GM12878 (cell line): ENCODE measurements at regions not wholly inside any gene's neighbourhood (a gene's known extent, or its start where the extent isn't known, plus 50 kb on each side); places are given as distances from the start of the nearest gene placed in this dataset.

Source experiments
- ATAC-seq: fragments of 200-7000 bp; cut with Tn5 transposase; 3 replicates; pipeline ENCODE4 v1.9.1; 2020; ENCODE audit warnings: mild to moderate bottlenecking, moderate library complexity
- BruUV-seq: library from RNA; stranded (reverse); fragments of 400-500 nt; replicated peaks from 2 replicates; lab custom pipeline; 2021; lab: Mats Ljungman, UMichigan
- CTCF ChIA-PET: fragments of 300-600 bp; sonication (Branson Sonifier 250); formaldehyde crosslinking; extraction: SDS; loops from one replicate; lab custom pipeline; 2021; ENCODE audit warnings: inconsistent platforms; lab: Yijun Ruan, JAX
- POLR2A ChIA-PET: fragments of 350-600 bp; formaldehyde crosslinking; extraction: SDS; loops from one replicate; lab custom pipeline; 2021; ENCODE audit warnings: inconsistent platforms; lab: Charles Lee
- RAD21 ChIA-PET: fragments of 300-600 bp; sonication (Branson Sonifier 250); formaldehyde crosslinking; loops from one replicate; lab custom pipeline; 2023; ENCODE audit warnings: antibody characterized with exemption; ENCODE audit not compliant: unreplicated experiment; lab: Charles Lee
- SMC1A ChIA-PET: fragments of 300-600 bp; sonication (Branson Sonifier 250); formaldehyde crosslinking; loops from one replicate; lab custom pipeline; 2023; ENCODE audit not compliant: unreplicated experiment, uncharacterized antibody; lab: Charles Lee
- DNase-seq: peaks from one replicate; pipeline ENCODE4 v3.0.0-alpha.2; 2011; ENCODE audit warnings: low read depth, low spot score
- FAIRE-seq: peaks from 3 replicates; lab custom pipeline; 2011; peaks lifted over from hg19 to GRCh38; lab: Jason Lieb, UNC
- H2AFZ ChIP-seq: 2 replicates; pipeline ENCODE4 v1.6.0; 2011; ENCODE audit warnings: low read depth, low read length, control low read depth; ENCODE audit not compliant: control insufficient read depth
- H3K27ac ChIP-seq: 2 replicates; pipeline ENCODE4 v1.5.1; 2011; ENCODE audit warnings: control low read depth; ENCODE audit not compliant: control insufficient read depth, insufficient read depth
- H3K27me3 ChIP-seq, 2 experiments: replicated peaks in 1 of 2; 2 replicates each; pipeline versions ENCODE4 v1.6.0 to v1.6.1; 2011; ENCODE audit warnings: low read length in 1 of 2; ENCODE audit not compliant: control insufficient read depth in 2 of 2, insufficient read depth in 2 of 2
- H3K36me3 ChIP-seq, 2 experiments: 2 replicates each; pipeline ENCODE4 v1.5.1; 2011; ENCODE audit warnings: low read length in 1 of 2; ENCODE audit not compliant: control insufficient read depth in 2 of 2, insufficient read depth in 2 of 2
- H3K4me1 ChIP-seq: 2 replicates; pipeline ENCODE4 v1.6.1; 2011; ENCODE audit warnings: mild to moderate bottlenecking, low read length, moderate library complexity, mixed read lengths; ENCODE audit not compliant: control insufficient read depth, insufficient read depth
- H3K4me2 ChIP-seq: 2 replicates; pipeline ENCODE4 v1.6.0; 2011; ENCODE audit warnings: control low read depth; ENCODE audit not compliant: control insufficient read depth, insufficient read depth
- H3K4me3 ChIP-seq: fragments of 200-600 bp; sonication (generic); 2 replicates; pipeline ENCODE4 v1.5.1; 2016
- H3K79me2 ChIP-seq: 2 replicates; pipeline ENCODE4 v1.6.0; 2011; ENCODE audit warnings: low read length; ENCODE audit not compliant: control insufficient read depth, insufficient read depth
- H3K9ac ChIP-seq: 2 replicates; pipeline ENCODE4 v1.8.0; 2011; ENCODE audit warnings: low read length, control low read depth, mixed read lengths; ENCODE audit not compliant: control insufficient read depth, insufficient read depth
- H3K9me3 ChIP-seq: replicated peaks from 3 replicates; pipeline ENCODE4 v1.5.1; 2011; ENCODE audit warnings: mild to moderate bottlenecking, low read length; ENCODE audit not compliant: control insufficient read depth, insufficient read depth
- H4K20me1 ChIP-seq: 2 replicates; pipeline ENCODE4 v1.6.0; 2011; ENCODE audit not compliant: control insufficient read depth, insufficient read depth
- EZH2 ChIP-seq: IDR thresholded peaks from 2 replicates; pipeline ENCODE4 v1.6.1; 2012; ENCODE audit warnings: low read depth, mild to moderate bottlenecking, control low read depth, inconsistent platforms, low read length, borderline replicate concordance; ENCODE audit not compliant: control insufficient read depth
- FOXM1 ChIP-seq: IDR thresholded peaks from 2 replicates; pipeline ENCODE4 v1.6.1; 2012; ENCODE audit warnings: low read depth, mild to moderate bottlenecking, inconsistent platforms, low read length, moderate library complexity
- MEF2B ChIP-seq: fragments of 450-650 bp; IDR thresholded peaks from 2 replicates; pipeline ENCODE4 v1.6.1; 2018; ENCODE audit warnings: mild to moderate bottlenecking, moderate library complexity; ENCODE audit not compliant: partially characterized antibody, poor library complexity, severe bottlenecking
- PAX5 ChIP-seq: IDR thresholded peaks from 2 replicates; pipeline ENCODE4 v1.6.1; 2011; ENCODE audit warnings: low read depth, low read length, borderline replicate concordance
- SPI1 ChIP-seq: IDR thresholded peaks from 2 replicates; pipeline ENCODE4 v1.6.1; 2011; ENCODE audit warnings: low read depth, mild to moderate bottlenecking, low read length, moderate library complexity, borderline replicate concordance; ENCODE audit not compliant: insufficient read depth
- SREBF1 ChIP-seq: IDR thresholded peaks from 2 replicates; pipeline ENCODE4 v1.6.1; 2012; ENCODE audit warnings: mild to moderate bottlenecking, low read length
- WRNIP1 ChIP-seq: IDR thresholded peaks from 2 replicates; pipeline ENCODE4 v1.6.1; 2011; ENCODE audit warnings: low read depth, low read length, improper control_type of control experiment, borderline replicate concordance
- ZBED1 ChIP-seq: IDR thresholded peaks from 2 replicates; pipeline ENCODE4 v1.6.1; 2016; ENCODE audit warnings: borderline replicate concordance
- WGBS: methylation state at CpG from one replicate; pipeline ENCODE4 v1.1.6; 2016; ENCODE audit warnings: low lambda C conversion rate; ENCODE audit not compliant: insufficient replicate concordance, insufficient coverage; ENCODE audit errors: missing lambda C conversion rate; 5-methylcytosine and 5-hydroxymethylcytosine counted together
- in situ Hi-C: fragments of 300-500 bp; cut with MboI; formaldehyde crosslinking; loops from 9 replicates; pipeline ENCODE4 v1.14.3; 2018; ENCODE audit warnings: mixed read lengths
- intact Hi-C: fragments of 100-400 bp; cut with micrococcal nuclease; formaldehyde crosslinking; loops from one replicate; pipeline ENCODE4 v1.14.2; 2022; ENCODE audit not compliant: unreplicated experiment
- TF ChIP-seq, protein P1 (sequence below): IDR thresholded peaks from 2 replicates; pipeline ENCODE4 v1.6.1; 2012; ENCODE audit warnings: low read length, inconsistent platforms
- TF ChIP-seq, protein P2 (sequence below): fragments of 450-650 bp; IDR thresholded peaks from 2 replicates; pipeline ENCODE4 v1.6.1; 2017; ENCODE audit warnings: low read depth, mild to moderate bottlenecking, moderate library complexity
- TF ChIP-seq, protein P3 (sequence below): IDR thresholded peaks from 2 replicates; pipeline ENCODE4 v1.6.1; 2011; ENCODE audit warnings: borderline replicate concordance, low read depth, mild to moderate bottlenecking, moderate library complexity, low read length; ENCODE audit not compliant: insufficient read depth, poor library complexity, severe bottlenecking

DNA sequence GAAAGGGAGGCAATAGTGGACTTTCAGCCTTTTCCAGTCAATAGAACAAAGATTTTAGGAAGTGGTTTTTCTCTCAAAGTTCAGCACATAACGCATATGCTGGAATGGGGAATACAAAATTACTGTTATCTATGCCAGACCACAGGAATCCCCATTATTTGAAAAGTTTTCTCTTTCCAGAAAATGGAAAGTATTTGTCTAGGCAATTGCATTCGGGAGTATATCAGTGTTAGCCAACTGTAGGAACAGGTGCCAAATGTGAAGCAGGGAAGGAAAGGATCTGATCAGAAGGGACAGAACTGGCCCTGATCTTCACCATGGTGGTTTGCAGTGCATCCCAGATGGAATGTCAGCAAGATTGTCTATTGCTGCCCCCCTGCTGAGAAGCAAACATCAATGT, 213.6 kb downstream of the CPE start (continued):
- TF ChIP-seq, protein P1, sequence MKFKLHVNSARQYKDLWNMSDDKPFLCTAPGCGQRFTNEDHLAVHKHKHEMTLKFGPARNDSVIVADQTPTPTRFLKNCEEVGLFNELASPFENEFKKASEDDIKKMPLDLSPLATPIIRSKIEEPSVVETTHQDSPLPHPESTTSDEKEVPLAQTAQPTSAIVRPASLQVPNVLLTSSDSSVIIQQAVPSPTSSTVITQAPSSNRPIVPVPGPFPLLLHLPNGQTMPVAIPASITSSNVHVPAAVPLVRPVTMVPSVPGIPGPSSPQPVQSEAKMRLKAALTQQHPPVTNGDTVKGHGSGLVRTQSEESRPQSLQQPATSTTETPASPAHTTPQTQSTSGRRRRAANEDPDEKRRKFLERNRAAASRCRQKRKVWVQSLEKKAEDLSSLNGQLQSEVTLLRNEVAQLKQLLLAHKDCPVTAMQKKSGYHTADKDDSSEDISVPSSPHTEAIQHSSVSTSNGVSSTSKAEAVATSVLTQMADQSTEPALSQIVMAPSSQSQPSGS: no peak
- no peak for TF ChIP-seq SREBF1
- TF ChIP-seq PAX5: no peak

DNA sequence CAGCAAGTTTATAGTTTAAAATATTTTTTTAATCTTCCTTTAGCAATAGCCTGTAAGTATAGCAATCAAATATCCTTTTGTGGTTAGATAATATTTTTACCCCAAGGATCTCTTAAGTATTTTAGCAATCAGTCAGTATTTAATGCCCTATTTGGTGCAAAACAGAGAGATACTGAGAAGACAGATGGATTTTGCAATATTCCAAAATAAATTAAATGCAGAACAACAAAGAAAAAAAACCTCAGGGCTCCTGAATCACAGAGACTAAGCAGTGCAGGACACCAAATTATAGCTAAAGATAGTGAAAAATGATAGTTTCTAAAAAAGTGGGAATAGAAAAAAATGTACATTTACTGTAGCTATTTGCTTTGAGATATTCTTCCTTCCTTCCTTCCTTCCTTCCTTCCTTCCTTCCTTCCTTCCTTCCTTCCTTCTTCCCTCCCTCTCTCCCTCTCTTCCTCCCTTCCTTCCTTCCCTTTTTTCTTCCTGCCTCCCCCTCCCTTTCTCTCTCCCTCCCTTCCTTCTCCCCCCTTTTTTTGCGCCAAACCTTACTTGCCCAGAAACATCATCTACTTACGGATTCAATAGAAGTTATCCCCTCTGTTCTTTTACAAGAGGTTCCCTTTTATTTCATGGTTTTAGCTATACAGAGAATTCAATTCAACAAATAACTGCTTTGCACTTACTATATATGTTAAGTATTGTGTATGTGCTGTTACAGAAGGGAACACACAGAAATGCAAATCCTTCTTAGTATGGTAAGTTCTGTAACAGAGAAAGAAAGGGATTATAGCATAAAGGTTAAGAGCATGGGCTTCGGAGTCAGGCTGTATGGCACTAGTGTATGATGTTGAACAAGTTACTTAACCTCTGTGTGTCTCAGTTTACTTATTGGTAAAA, 219.0 kb downstream of the CPE start:
- Histone ChIP-seq H3K79me2 (no peaks in the 10 kb centered on the region), H3K9ac (no peak overlapping the region), H3K9me3 (no peaks in the 10 kb centered on the region), H3K36me3 (no peaks in the 10 kb centered on the region), H3K27ac (no peak overlapping the region), H3K4me2 (no peak overlapping the region), H3K27me3 (no peaks in the 10 kb centered on the region), H3K4me3 (no peak overlapping the region), H3K4me1 (no peaks in the 10 kb centered on the region), H2AFZ (no peak overlapping the region), H4K20me1 (no peaks in the 10 kb centered on the region)
- ATAC-seq (no peak), FAIRE-seq (no peak), DNase-seq (no peak)
- WGBS: 55% methylated on average over 3 of the region's 3 CpGs
- BruUV-seq: no TSS peak
- in situ Hi-C loops: no loop called here
- ChIA-PET CTCF (no interaction called here), RAD21 (no interaction called here), SMC1A (no interaction called here), POLR2A (no interaction called here)
- intact Hi-C loops: no loop called here
- TF ChIP-seq ZBED1 (no peak), FOXM1 (no peak), SPI1 (no peak), WRNIP1 (no peak), MEF2B (no peak), EZH2 (no peak)
- TF ChIP-seq, protein P2, sequence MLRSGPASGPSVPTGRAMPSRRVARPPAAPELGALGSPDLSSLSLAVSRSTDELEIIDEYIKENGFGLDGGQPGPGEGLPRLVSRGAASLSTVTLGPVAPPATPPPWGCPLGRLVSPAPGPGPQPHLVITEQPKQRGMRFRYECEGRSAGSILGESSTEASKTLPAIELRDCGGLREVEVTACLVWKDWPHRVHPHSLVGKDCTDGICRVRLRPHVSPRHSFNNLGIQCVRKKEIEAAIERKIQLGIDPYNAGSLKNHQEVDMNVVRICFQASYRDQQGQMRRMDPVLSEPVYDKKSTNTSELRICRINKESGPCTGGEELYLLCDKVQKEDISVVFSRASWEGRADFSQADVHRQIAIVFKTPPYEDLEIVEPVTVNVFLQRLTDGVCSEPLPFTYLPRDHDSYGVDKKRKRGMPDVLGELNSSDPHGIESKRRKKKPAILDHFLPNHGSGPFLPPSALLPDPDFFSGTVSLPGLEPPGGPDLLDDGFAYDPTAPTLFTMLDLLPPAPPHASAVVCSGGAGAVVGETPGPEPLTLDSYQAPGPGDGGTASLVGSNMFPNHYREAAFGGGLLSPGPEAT: no peak
- TF ChIP-seq, protein P3, sequence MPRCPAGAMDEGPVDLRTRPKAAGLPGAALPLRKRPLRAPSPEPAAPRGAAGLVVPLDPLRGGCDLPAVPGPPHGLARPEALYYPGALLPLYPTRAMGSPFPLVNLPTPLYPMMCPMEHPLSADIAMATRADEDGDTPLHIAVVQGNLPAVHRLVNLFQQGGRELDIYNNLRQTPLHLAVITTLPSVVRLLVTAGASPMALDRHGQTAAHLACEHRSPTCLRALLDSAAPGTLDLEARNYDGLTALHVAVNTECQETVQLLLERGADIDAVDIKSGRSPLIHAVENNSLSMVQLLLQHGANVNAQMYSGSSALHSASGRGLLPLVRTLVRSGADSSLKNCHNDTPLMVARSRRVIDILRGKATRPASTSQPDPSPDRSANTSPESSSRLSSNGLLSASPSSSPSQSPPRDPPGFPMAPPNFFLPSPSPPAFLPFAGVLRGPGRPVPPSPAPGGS: no peak
